ENCODE measurements at regions not wholly inside any gene's neighbourhood (a gene's known extent, or its start where the extent isn't known, plus 50 kb on each side); places are given as distances from the start of the nearest gene placed in this dataset.

GRCh38 chr3:182683858-182684257 lies 109.4 kb upstream of the ATP11B start:
- TF ChIP-seq CTCF (IDR thresholded peaks at IDR 0.05) (no peak), POLR2A (IDR thresholded peaks at IDR 0.05) (no peak)

Measured in body of pancreas (tissue), 4 donors.